ENCODE measurements at regions not wholly inside any gene's neighbourhood (a gene's known extent, or its start where the extent isn't known, plus 50 kb on each side); places are given as distances from the start of the nearest gene placed in this dataset.

DNA sequence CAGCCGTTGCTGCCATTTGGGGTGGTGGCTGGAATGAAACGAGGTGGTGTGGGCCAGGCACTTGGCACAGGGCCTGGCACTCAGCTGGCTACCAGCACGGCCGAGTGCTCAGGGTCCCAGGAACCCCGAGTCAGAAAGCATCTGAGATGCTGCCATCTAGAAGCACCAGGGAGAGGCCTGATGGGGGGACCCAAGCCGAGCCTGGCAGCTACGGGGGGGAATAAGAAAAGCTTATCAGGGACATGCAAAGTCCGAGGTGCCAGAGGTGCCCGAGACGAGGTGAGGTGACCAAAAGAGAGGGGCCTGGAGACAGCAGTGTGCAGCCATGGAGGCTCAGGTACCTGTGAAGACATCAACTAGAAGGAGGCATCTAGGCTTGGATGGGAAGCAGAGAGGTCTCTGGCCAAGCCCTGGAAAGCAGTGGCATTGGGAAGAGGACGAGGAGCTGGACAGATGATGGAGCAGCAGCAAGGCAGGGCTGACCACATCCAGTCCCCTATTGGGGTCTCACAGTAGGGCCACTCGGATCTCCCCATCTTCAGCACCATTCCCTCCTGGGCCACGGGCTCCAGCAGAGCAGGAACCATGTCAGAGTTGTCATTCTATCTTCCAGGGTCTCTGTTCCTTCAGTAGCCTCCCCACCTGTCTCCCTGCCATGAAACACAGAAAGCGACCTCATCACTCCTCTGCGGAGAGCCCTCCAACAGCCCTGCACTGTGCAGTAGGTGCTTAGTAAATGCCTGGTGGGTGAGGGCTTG lies 59.3 kb upstream of the DIO3 start:
- DNase-seq (ENCODE audit: low spot score), result no peak
- H3K9me3 Mint-ChIP-seq, result no peaks in the 10 kb centered on the region
- no peaks in the 10 kb centered on the region for H3K36me3 Mint-ChIP-seq (ENCODE audit: low read depth)
- peaks cover 8% of the 10 kb centered on the region for H3K27me3 Mint-ChIP-seq (ENCODE audit: insufficient read depth)
- H3K4me1 Mint-ChIP-seq (ENCODE audit: low read depth), result no peaks in the 10 kb centered on the region
- no peak overlapping the region for H3K27ac Mint-ChIP-seq
- H3K4me3 Mint-ChIP-seq, result no peak overlapping the region
- intact Hi-C loops (cut with micrococcal nuclease), result no loop called here

DNA sequence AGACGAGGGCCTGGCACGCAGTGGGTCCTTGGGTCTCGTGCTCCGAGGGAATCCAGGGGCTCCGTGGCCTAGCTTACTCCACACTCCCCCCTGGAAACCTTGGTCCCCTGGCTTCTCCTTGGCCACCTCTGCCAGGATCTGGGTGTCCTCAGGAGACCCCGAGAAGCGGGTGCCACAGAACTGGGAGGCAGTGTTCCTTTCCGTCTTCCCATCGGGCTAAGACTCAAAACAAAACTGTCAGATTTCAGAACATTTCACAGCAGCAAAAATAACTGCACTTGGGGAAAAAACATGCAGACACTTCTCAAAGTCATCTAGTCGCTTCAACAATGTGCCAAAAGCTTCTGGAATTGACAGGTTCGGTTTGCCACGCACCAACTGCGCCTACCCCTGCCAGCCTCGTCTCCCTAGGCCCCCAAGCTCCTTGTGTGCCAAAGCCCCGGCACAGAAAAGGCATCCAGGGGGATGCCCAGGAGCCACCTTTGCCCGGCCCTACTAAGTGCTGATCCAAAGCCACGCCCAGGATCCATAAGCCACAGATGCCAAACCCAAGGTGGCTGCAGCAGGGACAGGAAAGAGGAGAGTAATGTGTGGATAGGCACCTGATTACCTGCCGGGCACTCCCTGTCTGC lies 58.4 kb upstream of the DIO3 start:
- DNase-seq (ENCODE audit: low spot score), result no peak
- H3K9me3 Mint-ChIP-seq, result no peaks in the 10 kb centered on the region

DNA sequence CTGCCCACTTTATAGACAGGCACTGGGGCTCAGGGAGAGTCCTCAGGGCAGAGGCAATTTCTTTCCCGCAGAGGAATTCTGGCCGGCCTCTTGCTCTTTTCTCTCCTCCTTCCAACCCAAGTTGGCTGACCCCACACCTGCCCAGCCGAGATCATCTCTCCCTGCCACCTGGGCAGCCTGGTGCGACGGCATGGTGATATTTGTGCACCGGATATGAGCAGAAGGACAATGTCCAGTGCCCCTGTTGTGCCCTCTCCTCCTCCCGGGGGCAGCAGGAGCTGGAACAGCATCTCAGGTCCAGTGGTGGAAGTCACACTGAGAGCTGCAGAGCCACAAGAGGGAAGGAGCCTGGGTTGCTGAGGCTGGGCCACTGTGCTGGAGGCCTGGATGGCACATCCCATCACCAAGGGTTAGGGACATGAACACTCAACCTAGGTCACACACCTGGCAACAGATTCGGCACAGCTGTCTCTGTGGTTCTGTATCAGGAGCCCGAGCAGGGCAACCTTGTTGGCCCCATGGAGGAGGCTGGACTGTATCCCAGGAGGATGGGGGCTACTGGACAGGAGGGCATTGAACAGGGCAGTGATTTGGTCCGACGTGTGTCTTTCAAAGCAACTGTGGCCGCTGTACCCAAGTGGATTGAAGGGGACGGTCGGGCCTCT lies 57.7 kb upstream of the DIO3 start:
- no peak overlapping the region for H3K27ac Mint-ChIP-seq
- no peaks in the 10 kb centered on the region for H3K4me1 Mint-ChIP-seq (ENCODE audit: low read depth)
- H3K9me3 Mint-ChIP-seq, result no peaks in the 10 kb centered on the region
- DNase-seq (ENCODE audit: low spot score), result no peak
- intact Hi-C loops (cut with micrococcal nuclease), result no loop called here
- no peaks in the 10 kb centered on the region for H3K36me3 Mint-ChIP-seq (ENCODE audit: low read depth)
- H3K27me3 Mint-ChIP-seq (ENCODE audit: insufficient read depth), result peaks cover 4% of the 10 kb centered on the region
- no peak overlapping the region for H3K4me3 Mint-ChIP-seq

More for the DNA sequence above, 58.4 kb upstream of the DIO3 start:
- Mint-ChIP-seq H3K36me3 (ENCODE audit: low read depth) (no peaks in the 10 kb centered on the region), H3K27ac (no peak overlapping the region), H3K27me3 (ENCODE audit: insufficient read depth) (peaks cover 4% of the 10 kb centered on the region), H3K4me3 (no peak overlapping the region), H3K4me1 (ENCODE audit: low read depth) (no peaks in the 10 kb centered on the region)
- intact Hi-C loops (cut with micrococcal nuclease), result no loop called here

DNA sequence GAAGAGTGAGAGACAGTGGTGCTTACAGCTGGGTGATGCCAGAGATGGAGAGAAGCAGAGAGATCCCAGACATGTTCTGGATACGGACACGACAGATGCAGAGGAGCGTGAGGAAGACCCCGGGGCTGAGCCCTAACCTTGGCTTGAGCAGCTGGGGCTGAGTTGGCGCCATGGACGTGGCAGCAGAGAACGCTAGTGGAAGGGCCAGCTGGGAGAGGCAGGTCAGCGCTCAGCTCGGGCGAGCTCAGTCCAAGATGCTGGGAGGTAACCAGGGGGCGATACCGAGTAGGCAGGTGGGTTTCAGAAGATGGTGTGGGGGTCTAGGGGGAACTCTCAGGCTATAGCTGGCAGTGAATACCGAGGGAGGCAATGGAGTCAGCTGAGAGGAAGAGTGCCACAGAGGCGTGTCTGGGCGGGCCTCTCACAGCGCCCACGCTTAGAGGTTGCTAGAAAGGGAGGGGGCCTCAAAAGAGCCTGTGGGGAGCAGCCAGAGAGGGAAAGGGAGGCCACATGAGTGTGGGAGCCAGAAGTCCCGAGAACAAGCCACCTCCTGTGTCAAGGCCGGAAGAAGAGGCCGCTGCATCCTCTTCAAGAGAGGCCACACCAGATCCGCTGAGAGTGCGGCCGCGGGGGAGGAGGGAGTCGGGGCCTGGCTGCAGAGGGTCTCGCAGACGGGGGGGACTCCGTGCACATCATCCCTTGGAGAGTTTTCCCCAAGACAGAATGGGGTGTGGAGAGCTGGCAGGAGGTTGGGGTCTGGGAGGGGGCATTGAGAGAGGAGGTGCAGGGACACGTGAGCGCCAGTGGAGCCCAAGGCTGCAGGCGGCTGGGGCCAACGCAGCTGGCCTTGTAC lies 57.0 kb upstream of the DIO3 start:
- Mint-ChIP-seq H3K27me3 (ENCODE audit: insufficient read depth) (peaks cover 4% of the 10 kb centered on the region), H3K4me1 (ENCODE audit: low read depth) (no peaks in the 10 kb centered on the region), H3K36me3 (ENCODE audit: low read depth) (no peaks in the 10 kb centered on the region), H3K9me3 (no peaks in the 10 kb centered on the region), H3K27ac (no peak overlapping the region), H3K4me3 (no peak overlapping the region)
- intact Hi-C loops (cut with micrococcal nuclease), result no loop called here
- DNase-seq (ENCODE audit: low spot score), result no peak

DNA sequence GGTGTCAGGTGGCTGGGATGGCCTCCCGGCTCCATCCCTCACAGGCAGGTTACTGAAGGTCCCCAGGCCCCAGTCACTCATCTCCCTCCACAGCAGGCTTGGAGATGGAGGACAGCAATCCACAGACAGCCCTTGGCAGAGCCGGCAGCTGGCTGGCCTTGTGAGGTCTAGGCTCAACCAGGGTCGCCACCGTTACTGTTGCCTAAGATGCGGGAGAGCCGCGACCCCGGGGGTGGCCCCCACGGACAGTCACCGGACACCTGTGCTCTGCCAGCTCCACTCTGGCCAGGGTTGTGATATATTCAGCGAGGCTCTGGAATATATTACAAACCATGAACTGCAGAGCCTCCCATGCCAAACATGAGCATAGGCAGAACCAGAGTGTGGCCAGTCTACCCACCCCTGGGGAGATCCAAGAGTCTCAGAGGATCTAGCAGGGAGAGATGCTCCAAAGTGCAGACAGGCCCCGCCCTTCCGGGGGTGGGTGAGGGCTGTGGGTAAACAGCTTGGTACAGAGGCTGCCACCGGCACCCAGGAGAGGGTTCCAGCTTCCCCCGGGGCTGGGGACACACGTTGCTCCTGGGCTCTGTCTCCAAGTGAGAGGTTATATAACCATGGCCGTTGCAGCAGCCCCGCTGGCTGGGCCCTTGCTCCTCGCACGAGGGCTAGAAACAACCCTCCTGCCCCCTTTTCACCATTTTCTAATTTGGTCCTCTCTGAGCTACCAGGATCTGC lies 55.9 kb upstream of the DIO3 start:
- intact Hi-C loops (cut with micrococcal nuclease), result no loop called here
- no peak overlapping the region for H3K4me3 Mint-ChIP-seq
- no peaks in the 10 kb centered on the region for H3K9me3 Mint-ChIP-seq
- H3K36me3 Mint-ChIP-seq (ENCODE audit: low read depth), result no peaks in the 10 kb centered on the region
- no peak overlapping the region for H3K27ac Mint-ChIP-seq
- H3K4me1 Mint-ChIP-seq (ENCODE audit: low read depth), result no peaks in the 10 kb centered on the region
- no peak for DNase-seq (ENCODE audit: low spot score)
- H3K27me3 Mint-ChIP-seq (ENCODE audit: insufficient read depth), result peaks cover 4% of the 10 kb centered on the region

DNA sequence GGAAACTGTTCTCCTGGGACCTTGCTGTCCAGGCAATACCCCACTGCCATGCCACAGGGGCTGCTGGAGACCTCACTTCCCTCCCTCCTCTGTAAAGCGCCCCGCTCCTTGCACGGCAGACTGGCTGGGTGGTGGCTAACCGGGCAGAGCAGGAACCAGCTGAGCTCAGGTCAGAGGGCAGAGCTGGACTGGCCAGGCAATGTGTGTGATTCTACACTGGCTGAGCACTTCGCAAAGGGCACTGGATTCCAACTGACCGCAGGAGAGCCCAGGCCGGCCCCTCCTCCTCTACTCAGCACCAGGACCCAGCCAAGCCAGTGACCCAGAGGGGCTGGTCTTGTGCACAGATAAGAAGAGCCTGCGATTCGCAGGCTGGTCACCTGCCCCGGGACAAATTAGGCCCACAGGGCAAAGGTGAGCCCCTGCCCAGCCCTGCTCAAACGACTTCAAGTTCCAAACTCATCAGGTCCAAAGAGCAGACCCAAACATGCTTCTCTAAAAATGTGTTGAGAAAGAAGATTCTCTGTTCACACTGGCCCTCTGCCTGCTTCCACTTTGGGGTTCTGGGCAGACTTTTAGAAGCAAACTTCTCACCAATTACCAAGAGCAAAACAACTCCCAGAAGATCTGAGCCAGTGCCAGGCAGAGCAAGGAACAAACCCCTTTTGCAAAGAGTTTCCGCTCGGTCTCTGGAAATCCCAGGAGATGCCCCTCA lies 54.9 kb upstream of the DIO3 start:
- H3K4me3 Mint-ChIP-seq, result no peak overlapping the region
- no peak for DNase-seq (ENCODE audit: low spot score)

DNA sequence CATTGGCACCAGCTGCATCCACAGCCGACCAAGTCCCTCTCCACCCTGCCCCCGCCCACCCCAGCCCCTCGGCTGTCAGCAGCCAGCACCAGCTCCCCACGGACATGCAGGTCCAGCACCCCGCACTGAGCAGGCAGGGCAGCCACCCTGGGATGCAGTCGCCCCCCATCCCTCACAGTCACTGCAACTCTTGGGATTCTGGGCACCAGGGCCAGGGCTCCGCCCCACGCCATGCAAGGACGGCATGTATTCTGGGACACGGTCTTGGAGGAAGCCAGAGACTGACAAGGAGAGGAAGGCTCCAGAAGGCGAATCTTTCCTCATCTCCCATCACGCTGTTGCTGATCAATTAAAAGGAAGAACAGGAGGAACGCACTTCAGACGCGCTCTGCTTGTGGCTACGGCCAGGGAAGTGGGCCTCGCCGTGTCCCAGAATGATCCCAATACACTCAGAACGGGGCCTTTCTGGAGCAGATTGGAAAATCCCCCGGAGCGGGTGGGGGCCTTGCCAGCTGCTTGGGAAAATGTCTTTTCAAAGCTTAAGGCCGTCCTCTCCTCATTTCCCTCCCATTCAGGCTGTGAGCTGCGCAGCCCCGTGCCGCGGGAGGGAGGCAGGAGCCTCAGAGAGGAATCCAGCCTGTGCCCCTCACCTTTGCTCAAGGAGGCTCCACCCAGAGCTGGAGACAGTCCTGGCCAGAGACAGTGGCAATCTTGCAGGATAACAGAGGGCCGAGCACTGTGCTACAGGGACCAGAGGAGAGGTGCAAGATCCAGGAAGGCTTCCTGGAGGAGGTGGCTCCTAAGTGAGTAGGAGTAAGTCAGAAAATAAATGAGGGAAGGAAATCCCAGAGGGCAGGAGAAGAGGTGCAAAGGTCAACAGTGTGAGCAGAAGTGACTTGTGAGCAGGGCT lies 54.1 kb upstream of the DIO3 start:
- intact Hi-C loops (cut with micrococcal nuclease), result no loop called here
- no peak for DNase-seq (ENCODE audit: low spot score)
- H3K36me3 Mint-ChIP-seq (ENCODE audit: low read depth), result no peaks in the 10 kb centered on the region
- H3K4me1 Mint-ChIP-seq (ENCODE audit: low read depth), result no peaks in the 10 kb centered on the region
- H3K9me3 Mint-ChIP-seq, result no peaks in the 10 kb centered on the region
- no peaks in the 10 kb centered on the region for H3K27me3 Mint-ChIP-seq (ENCODE audit: insufficient read depth)
- H3K4me3 Mint-ChIP-seq, result no peak overlapping the region
- no peak overlapping the region for H3K27ac Mint-ChIP-seq

More for the DNA sequence above, 54.9 kb upstream of the DIO3 start:
- Mint-ChIP-seq H3K9me3 (no peaks in the 10 kb centered on the region), H3K27me3 (ENCODE audit: insufficient read depth) (peaks cover under 1% of the 10 kb centered on the region), H3K27ac (no peak overlapping the region), H3K36me3 (ENCODE audit: low read depth) (no peaks in the 10 kb centered on the region), H3K4me1 (ENCODE audit: low read depth) (no peaks in the 10 kb centered on the region)
- intact Hi-C loops (cut with micrococcal nuclease), result no loop called here

DNA sequence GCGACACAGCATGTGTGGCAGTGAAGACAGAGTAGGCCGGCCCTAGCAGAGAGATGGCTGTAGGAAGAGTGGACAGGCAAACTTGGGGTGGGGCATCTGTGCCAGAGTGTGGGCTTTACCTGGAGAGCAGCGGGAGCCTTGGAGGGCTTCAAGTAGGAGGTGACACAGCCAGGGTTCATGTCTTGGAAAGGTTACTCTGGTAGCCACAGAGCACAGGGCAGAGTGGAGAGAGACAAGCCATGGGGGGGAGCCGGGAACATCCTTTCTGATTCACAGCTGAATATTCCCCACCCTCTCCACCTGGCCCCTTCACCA lies 53.5 kb upstream of the DIO3 start:
- no peak overlapping the region for H3K4me3 Mint-ChIP-seq
- H3K27ac Mint-ChIP-seq, result no peak overlapping the region
- no peaks in the 10 kb centered on the region for H3K27me3 Mint-ChIP-seq (ENCODE audit: insufficient read depth)
- H3K4me1 Mint-ChIP-seq (ENCODE audit: low read depth), result no peaks in the 10 kb centered on the region
- DNase-seq (ENCODE audit: low spot score), result no peak
- no peaks in the 10 kb centered on the region for H3K36me3 Mint-ChIP-seq (ENCODE audit: low read depth)
- no peaks in the 10 kb centered on the region for H3K9me3 Mint-ChIP-seq
- intact Hi-C loops (cut with micrococcal nuclease), result no loop called here

DNA sequence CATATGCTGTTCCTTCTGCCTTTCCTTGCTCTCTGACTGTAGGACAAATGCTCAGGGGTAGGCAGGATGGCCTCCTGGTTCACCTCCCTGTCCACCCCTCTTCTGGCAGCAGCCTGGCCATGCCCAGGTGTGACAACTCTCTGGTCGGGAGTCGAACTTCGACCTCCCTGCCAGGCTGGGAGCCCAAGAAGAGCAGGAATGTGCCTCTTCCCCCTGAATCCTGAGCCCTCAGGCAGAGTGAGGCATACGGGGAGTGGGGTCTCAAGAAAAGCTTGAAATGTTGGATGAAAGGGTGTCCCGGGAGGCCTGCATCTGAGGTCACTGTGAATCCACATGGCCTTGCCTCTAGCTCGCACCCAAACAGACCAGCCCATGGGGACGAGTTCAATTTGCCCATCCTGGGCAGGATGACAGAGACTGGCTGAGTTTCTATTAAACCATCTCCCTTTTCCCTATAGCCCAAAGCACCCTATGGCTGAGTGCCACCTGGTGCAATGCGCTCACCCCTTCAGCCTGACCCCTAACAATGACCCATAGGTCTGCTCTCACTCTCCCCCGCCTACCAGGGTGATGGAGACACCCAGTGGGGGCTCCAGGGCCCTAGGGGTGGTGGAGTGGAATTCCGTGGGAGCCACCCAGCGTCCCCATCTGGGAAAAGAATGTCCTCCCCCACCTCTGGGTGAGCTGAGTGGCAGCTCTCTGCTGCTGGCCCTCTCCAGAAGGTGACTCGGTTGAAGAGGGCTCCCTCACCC lies 52.9 kb upstream of the DIO3 start:
- H3K36me3 Mint-ChIP-seq (ENCODE audit: low read depth), result no peaks in the 10 kb centered on the region
- H3K27ac Mint-ChIP-seq, result no peak overlapping the region
- intact Hi-C loops (cut with micrococcal nuclease), result no loop called here
- H3K9me3 Mint-ChIP-seq, result no peaks in the 10 kb centered on the region
- no peak for DNase-seq (ENCODE audit: low spot score)
- no peaks in the 10 kb centered on the region for H3K4me1 Mint-ChIP-seq (ENCODE audit: low read depth)
- H3K4me3 Mint-ChIP-seq, result no peak overlapping the region
- H3K27me3 Mint-ChIP-seq (ENCODE audit: insufficient read depth), result no peaks in the 10 kb centered on the region

DNA sequence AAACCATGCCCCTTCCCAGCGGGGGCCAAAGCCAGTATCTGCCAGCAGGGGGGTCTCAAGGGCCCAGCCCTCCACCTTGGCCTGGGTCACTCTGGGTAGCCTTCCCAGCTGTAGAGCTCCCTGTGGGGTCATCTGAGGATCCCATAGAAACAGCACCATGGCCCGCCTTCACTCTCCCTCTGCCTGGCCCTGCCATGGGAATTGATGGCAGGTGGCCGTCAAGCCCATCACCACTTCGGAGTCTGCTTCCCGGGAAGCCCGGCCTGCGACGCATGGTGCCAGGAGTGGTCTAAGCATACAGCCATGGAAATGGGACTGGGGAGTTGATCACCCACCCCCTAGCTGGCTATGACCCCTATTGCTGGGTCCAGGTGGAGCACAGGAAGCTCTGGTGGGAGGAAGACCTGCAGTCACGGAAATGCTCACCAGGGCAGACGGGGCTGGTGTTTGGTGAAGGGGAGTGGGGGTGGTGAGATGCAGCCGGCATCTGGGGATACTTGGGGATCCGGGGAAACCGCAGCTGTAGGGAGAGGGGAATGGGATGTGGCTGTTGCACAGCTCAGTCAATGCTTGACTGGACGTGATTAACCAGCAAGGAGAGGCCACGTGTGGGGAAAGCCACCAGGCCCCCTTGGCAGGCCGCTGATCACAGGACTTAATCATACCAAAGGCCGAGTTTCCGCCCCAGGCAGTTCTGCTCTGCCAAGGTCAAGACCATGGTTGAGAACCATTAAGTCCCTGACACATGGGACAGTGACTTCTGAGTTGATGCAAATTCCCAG lies 52.2 kb upstream of the DIO3 start:
- H3K27ac Mint-ChIP-seq, result no peak overlapping the region
- no peak for DNase-seq (ENCODE audit: low spot score)
- no peaks in the 10 kb centered on the region for H3K4me1 Mint-ChIP-seq (ENCODE audit: low read depth)
- intact Hi-C loops (cut with micrococcal nuclease), result no loop called here
- no peaks in the 10 kb centered on the region for H3K36me3 Mint-ChIP-seq (ENCODE audit: low read depth)
- H3K27me3 Mint-ChIP-seq (ENCODE audit: insufficient read depth), result no peaks in the 10 kb centered on the region
- H3K9me3 Mint-ChIP-seq, result no peaks in the 10 kb centered on the region
- H3K4me3 Mint-ChIP-seq, result no peak overlapping the region

Data from activated T-helper 1 cell treated with anti-CD3 and anti-CD28 coated beads, Interleukin-12 subunit alpha, Interleukin-12 subunit beta, Interleukin-2, Interleukin-4 antibody, amounts not matched to agents 30 ng/mL and 10 ng/mL and 1 ng/mL, durations not matched to agents 14 hours and 24 hours and 36 hours (primary cell).